GM21529 (cell line): ENCODE measurements at regions not wholly inside any gene's neighbourhood (a gene's known extent, or its start where the extent isn't known, plus 50 kb on each side); places are given as distances from the start of the nearest gene placed in this dataset.
"Not testable (repeated sequence)": the region's sequence is repeated elsewhere in the genome, so short reads cannot be mapped to it uniquely, and the experiment has no call there.

Experiments used
- ATAC-seq: cut with Tn5 transposase; IDR thresholded peaks from one replicate; pipeline ENCODE4 v1.9.1; 2021; ENCODE audit not compliant: unreplicated experiment

- no peak for ATAC-seq
Observed at GRCh38 chr20:6355754-6356451, 233.1 kb upstream of the FERMT1 start.

GRCh38 chr20:6348908-6349307 is 226.1 kb upstream of the FERMT1 start:
- no peak for ATAC-seq

GRCh38 chr20:6347916-6348315 is 225.1 kb upstream of the FERMT1 start:
- no peak for ATAC-seq

GRCh38 chr20:6341491-6341890 is 218.7 kb upstream of the FERMT1 start:
- no peak for ATAC-seq

GRCh38 chr20:6339176-6339575 is 216.3 kb upstream of the FERMT1 start:
- no peak for ATAC-seq

GRCh38 chr20:6333110-6333509 is 210.3 kb upstream of the FERMT1 start:
- ATAC-seq: no peak

GRCh38 chr20:6321235-6321634 is 198.4 kb upstream of the FERMT1 start:
- not testable (repeated sequence) for ATAC-seq

- no peak for ATAC-seq
Observed at GRCh38 chr20:6311841-6312655, 189.2 kb upstream of the FERMT1 start.

- ATAC-seq: no peak
Observed at GRCh38 chr20:6311097-6311496, 188.3 kb upstream of the FERMT1 start.

- ATAC-seq: no peak
Observed at GRCh38 chr20:6305536-6305935, 182.7 kb upstream of the FERMT1 start.

- ATAC-seq: no peak
Observed at GRCh38 chr20:6302041-6302440, 179.2 kb upstream of the FERMT1 start.

- ATAC-seq: no peak
Observed at GRCh38 chr20:6299456-6299855, 176.6 kb upstream of the FERMT1 start.

GRCh38 chr20:6298049-6298448 is 175.2 kb upstream of the FERMT1 start:
- ATAC-seq: no peak

- ATAC-seq: no peak
Observed at GRCh38 chr20:6295867-6296256, 173.0 kb upstream of the FERMT1 start.

GRCh38 chr20:6295127-6295866 is 172.5 kb upstream of the FERMT1 start:
- ATAC-seq: no peak

GRCh38 chr20:6287471-6287870 is 164.6 kb upstream of the FERMT1 start:
- no peak for ATAC-seq

- no peak for ATAC-seq
Observed at GRCh38 chr20:6282642-6283041, 159.8 kb upstream of the FERMT1 start.

GRCh38 chr20:6277661-6278240 is 154.9 kb upstream of the FERMT1 start:
- no peak for ATAC-seq

- not testable (repeated sequence) for ATAC-seq
Observed at GRCh38 chr20:6270404-6270803, 147.6 kb upstream of the FERMT1 start.

GRCh38 chr20:6269168-6269873 is 146.5 kb upstream of the FERMT1 start:
- ATAC-seq: no peak
